HG02588 (cell line): ENCODE measurements at regions not wholly inside any gene's neighbourhood (a gene's known extent, or its start where the extent isn't known, plus 50 kb on each side); places are given as distances from the start of the nearest gene placed in this dataset.
"Not testable (repeated sequence)": the region's sequence is repeated elsewhere in the genome, so short reads cannot be mapped to it uniquely, and the experiment has no call there.

ENCODE experiments used
- ATAC-seq: cut with Tn5 transposase; IDR thresholded peaks from one replicate; pipeline ENCODE4 v1.9.1; 2021; ENCODE audit warnings: mild to moderate bottlenecking, moderate library complexity; ENCODE audit not compliant: unreplicated experiment

GRCh38 chr2:183455056-183455455 is 330.8 kb downstream of the NUP35 start:
- no peak for ATAC-seq

GRCh38 chr2:183456177-183456576 is 331.9 kb downstream of the NUP35 start:
- ATAC-seq: no peak

- ATAC-seq: no peak
Observed at GRCh38 chr2:183458460-183458859, 334.2 kb downstream of the NUP35 start.

GRCh38 chr2:183459466-183459865 is 335.2 kb downstream of the NUP35 start:
- ATAC-seq: no peak

GRCh38 chr2:183463821-183464220 is 339.6 kb downstream of the NUP35 start:
- ATAC-seq: no peak

- ATAC-seq: no peak
Observed at GRCh38 chr2:183465048-183465447, 340.8 kb downstream of the NUP35 start.

- ATAC-seq: no peak
Observed at GRCh38 chr2:183474912-183475695, 350.9 kb downstream of the NUP35 start.

GRCh38 chr2:183476490-183476889 is 352.2 kb downstream of the NUP35 start:
- no peak for ATAC-seq

- no peak for ATAC-seq
Observed at GRCh38 chr2:183477296-183477695, 353.1 kb downstream of the NUP35 start.

- not testable (repeated sequence) for ATAC-seq
Observed at GRCh38 chr2:183478941-183479595, 354.8 kb downstream of the NUP35 start.

GRCh38 chr2:183487326-183487725 is 363.1 kb downstream of the NUP35 start:
- no peak for ATAC-seq

GRCh38 chr2:183488421-183488820 is 364.2 kb downstream of the NUP35 start:
- ATAC-seq: no peak

- ATAC-seq: no peak
Observed at GRCh38 chr2:183490489-183490888, 366.2 kb downstream of the NUP35 start.

GRCh38 chr2:183490914-183491313 is 366.7 kb downstream of the NUP35 start:
- no peak for ATAC-seq

GRCh38 chr2:183493040-183493439 is 368.8 kb downstream of the NUP35 start:
- no peak for ATAC-seq

GRCh38 chr2:183495079-183495478 is 370.8 kb downstream of the NUP35 start:
- no peak for ATAC-seq

GRCh38 chr2:183495589-183496267 is 371.5 kb downstream of the NUP35 start:
- ATAC-seq: peak; percentile 98

GRCh38 chr2:183497861-183498260 is 373.6 kb downstream of the NUP35 start:
- ATAC-seq: no peak

GRCh38 chr2:183505911-183506310 is 381.7 kb downstream of the NUP35 start:
- ATAC-seq: peak; percentile 84

- ATAC-seq: no peak
Observed at GRCh38 chr2:183511154-183511553, 386.9 kb downstream of the NUP35 start.

- no peak for ATAC-seq
Observed at GRCh38 chr2:183519371-183520056, 395.3 kb downstream of the NUP35 start.
